DMS114 treated with DMSO at 0.1 percent for 48 hours (cell line): ENCODE measurements at regions not wholly inside any gene's neighbourhood (a gene's known extent, or its start where the extent isn't known, plus 50 kb on each side); places are given as distances from the start of the nearest gene placed in this dataset.

ENCODE experiments used
- DNase-seq: peaks from one replicate; lab custom pipeline; 2025; ENCODE audit not compliant: unreplicated experiment; lab: John Stamatoyannopoulos, UW

DNA sequence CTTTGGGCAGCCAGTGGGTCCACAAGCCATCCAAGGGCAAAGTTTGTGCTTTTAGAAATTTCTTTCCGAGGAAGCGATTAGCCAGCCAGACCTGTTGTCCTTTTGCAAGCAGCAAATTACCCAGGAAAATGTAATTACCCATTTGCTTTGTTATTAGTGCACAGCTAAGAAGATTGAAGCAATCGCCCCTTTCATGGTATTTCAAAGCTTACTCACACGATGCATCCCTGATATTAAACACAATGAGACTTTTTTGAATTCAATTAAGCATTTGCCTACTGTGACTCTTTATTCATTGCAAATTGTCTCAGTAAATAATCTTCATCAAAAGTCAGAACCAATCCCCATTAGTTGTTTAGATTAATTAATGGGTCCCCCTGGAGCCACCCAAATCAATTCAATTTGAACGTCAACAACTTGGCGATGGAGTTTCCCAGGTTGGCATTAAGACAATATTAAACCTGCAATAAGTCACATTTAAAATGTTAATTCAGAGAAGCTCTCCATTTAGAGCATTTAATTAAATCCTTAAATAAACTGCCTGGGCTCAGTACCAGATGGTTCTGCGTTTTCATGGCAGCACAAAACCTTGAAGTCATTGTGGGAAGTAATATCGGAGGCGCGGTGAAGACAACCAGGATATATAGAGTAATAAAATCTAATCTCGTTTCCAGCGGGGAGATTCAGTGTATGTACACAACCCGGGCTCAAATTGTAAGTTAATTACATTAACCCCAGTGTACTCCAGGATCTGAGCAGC, 366.2 kb upstream of the TNRC6C start:
- no peak for DNase-seq

DNA sequence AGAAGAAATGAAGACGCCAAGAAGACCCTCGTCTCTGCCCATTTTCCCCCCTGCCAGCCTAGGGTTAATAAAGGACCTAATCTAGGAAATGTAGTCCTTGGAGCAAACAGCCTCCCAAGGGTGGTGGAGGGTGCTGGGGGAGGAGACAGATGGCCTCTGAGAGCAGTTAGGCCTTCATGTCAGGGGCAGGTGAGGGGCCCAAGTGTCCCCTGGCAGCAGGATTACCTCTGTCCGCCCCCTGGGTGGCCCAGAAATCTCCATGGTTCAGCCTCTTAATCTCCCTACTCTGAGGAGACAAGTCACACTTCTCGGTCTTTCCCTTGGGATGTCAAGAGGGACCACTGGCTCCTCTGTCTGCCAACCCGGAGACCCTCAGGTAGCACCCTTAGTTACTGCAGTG, 365.4 kb upstream of the TNRC6C start:
- no peak for DNase-seq

- no peak for DNase-seq
Observed at GRCh38 chr17:77594416-77595209, 363.9 kb upstream of the TNRC6C start.

DNA sequence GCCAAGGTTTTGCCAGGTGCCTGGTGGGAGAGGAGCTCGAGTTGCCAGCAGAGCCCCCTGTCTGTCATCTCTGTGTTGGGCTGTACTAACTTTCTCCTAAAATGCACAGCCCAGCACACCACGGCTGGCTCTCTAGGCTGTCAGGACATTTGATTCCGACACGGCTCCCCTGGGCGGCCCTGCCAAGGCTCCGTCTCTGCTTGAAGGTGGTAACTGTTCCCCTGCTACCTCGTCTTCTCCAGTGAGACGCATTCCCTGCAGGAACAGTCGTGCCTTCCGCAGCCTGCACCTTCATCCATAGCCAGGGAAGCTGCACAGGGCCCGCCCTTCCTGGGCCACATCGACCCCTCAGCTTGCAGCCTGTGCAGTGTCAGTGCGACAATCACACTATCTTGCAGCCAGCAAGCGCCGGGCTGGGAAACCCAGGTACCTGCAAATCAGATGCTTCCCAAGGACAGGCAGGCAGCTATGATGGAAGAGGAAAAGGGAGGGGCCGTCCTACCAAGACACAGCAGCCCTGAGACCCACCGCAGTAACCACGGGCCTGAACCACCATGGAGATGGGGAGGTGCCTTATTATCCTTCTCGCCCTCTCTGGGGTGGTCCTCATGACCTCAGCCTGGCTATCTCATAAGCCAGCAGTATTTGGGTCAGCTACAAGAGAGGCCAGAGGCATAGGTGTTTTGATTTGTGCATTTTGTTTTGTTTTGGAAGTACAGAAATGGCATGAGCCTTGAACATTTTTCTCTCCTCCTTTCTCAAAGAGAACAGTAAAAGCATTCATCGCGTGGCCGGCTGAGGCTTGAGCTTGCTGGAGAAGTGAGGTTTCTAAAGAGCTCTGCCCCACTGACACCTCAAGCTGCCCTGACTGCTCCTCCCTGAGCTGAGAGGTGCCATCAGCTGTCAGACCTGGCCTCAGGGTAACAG, 361.7 kb upstream of the TNRC6C start:
- DNase-seq = no peak

GRCh38 chr17:77597418-77598240, 360.9 kb upstream of the TNRC6C start:
- no peak for DNase-seq

DNA sequence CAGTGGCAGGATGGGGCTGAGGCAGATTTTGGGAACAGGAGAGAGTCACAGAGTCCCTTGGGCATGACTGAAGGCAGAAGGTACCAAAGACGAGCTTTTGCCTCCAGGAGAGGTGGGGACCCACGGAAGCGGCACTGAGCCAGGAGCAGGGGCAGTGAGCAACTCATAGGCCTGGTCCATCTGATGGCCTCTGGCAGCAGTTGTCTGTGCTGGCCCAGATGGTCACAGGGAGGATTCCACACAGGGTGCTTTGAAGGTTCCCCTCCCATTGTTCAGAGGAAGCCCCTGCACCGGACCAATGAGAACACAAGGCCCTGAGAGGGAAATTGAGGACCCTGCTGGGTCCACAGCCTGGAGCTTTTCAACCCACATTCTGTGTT, 360.3 kb upstream of the TNRC6C start:
- no peak for DNase-seq

DNA sequence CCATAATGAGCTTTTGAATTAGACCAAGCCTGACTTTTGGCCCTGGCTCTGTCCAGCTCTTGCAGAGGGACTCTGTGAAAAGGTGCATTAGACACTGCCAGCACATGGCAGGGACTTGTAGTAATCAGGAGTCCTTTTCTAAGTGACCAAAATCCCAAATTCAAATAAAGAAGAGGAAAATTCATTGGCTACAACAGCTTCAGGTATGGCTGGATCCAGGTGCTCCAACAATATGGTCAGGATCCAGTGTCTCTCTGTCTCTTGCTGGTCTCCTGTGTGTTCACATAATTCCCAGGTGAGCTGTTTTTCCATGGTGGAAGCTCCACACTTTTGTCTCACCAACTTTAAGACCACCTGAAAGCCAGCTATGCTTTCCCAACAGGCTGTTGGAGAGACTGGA, 358.8 kb upstream of the TNRC6C start:
- no peak for DNase-seq

- DNase-seq = no peak
Observed at GRCh38 chr17:77600346-77600745, 358.2 kb upstream of the TNRC6C start.

DNA sequence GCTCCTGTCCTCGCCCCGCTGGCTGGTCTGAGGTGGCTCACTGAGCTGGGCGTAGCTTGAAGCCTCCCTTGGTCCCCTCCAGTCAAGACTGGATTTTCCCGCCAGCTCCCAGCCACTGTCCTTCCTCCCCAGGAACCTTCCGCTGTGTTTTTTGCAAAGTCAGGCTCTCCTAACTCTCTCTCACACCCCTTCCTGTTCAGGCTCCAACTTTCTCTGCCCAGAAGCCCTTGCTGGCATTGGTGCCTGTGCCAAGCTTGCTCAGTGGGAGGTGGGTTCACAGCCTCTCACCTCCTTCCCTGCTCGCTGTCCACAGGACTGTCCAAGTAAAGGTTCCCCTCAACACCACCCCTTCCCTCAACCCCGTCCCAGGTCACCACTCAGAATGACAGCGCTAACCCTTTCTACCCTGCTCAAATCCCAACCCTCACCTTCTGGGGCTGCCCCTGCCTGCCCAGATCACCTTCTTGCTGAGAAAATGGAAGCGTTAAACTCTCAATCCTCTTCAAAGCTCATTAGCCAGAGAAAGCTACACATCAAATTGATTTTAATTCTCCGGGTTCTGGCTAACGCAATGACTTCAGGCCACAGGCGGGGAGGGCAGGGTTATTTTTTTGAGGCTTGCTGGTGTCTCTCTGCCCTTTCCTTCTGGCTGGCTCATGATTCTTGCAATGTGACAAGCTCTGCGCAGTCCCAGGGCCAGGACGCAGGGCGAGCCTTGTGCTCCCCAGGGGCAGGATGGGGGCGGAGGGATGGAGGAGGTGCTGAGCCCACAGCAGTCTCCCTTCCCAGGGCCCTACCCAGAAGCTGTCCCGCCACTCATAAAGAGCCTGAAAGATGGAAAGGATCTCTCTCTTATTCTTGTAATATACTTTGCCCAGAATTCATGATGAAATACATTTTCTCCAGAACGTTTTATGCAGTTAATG, 357.2 kb upstream of the TNRC6C start:
- DNase-seq = no peak

DNA sequence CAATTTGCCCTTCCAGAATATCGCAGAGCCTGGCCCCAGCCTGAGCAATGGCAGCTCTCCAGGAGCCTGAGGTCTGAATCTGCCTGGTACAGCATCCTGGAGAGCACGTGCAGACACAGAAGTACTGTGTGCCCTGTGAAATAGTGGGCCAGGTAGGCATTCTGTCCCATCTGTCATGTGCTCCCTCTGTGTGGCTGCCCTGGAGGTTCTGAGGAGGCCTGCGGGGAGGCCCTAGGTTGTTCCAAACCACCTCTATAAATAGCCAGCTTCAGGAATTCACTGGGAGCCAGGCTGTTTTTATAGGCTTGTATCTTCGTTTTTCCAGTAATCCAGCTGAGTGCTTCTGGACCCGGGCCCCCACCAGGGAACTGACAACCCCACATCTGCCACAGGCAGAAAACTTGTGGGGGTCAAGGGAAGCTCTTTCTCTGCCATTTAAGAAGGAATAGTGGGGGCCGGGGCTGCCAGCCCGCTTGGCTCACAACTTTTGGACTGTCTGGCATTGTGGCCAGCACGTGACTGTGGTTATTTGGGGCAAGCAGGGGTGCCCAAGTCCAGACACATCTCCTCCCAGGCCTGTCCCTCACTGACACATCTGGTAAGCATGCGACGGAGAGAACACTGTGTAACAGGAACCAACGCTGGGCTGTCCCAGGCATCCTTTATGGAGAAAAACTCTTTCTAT, 356.3 kb upstream of the TNRC6C start:
- DNase-seq = no peak

DNA sequence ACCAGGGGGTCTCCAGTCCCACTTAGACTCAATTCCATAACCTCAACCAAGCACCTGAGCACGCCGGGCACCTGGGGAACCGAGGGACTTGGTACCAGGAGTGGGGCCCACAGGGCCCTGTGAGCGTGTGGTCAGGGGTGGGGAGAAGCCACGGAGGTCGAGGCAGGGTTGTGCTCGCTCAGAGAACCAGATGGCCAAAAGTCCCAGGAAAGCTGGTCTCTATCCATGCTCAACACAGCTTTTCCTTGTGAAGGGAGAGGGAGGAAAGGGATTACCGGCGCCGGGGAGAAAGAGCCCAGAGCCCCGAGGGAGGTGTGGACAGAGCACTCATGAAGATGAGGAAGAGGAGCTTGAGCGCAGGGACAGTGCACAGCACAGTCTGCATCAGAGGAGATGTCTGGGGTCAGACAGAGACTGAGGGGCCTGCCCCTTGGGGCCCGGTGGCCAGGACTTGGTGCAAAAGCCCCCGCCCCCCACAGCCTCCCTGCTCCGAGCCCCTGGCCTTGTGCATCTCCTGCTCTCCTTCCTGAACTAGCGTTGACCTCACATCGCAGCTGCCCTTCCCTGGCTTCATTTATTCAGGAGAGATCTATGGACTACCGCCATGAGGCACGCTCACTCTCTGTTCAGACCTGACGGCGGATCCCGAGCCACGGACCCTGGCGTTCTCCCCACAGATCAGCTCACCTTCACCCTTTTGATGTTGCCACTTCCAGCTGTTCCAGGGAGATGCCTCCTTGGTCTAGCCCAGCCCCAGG, 355.4 kb upstream of the TNRC6C start:
- DNase-seq = no peak

DNA sequence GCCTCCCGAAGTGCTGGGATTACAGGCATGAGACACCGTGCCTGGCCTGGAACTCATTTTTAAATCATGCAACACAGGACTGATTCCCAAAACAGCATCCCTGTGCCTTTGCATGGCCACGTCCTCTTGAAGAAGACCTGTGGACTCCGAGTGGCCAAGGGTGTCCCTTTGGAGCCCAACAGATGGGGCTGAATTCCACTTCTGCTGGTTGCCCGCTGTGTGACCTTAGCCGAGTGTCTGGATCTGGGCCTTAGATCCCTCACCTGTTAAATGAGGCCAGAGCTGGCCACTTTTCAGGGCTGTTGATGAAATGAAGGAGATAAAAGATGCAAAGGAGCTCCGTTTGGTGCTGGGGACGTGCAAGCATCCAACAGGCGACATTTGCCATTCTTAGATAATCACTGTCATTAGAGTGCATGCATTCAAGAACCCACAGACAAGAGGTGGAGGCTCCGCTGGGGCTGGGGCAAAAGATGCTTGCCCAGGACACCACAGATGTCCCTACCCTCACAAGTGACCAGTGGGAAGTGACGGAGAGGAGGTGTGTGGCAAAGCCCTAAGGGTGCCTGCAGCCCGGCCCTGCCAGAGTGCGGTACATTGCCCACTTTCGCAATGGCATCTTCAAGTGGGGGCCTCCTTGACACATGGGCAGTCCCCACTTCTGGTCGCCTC, 354.1 kb upstream of the TNRC6C start:
- no peak for DNase-seq

GRCh38 chr17:77604973-77605313, 353.6 kb upstream of the TNRC6C start:
- DNase-seq = no peak

DNA sequence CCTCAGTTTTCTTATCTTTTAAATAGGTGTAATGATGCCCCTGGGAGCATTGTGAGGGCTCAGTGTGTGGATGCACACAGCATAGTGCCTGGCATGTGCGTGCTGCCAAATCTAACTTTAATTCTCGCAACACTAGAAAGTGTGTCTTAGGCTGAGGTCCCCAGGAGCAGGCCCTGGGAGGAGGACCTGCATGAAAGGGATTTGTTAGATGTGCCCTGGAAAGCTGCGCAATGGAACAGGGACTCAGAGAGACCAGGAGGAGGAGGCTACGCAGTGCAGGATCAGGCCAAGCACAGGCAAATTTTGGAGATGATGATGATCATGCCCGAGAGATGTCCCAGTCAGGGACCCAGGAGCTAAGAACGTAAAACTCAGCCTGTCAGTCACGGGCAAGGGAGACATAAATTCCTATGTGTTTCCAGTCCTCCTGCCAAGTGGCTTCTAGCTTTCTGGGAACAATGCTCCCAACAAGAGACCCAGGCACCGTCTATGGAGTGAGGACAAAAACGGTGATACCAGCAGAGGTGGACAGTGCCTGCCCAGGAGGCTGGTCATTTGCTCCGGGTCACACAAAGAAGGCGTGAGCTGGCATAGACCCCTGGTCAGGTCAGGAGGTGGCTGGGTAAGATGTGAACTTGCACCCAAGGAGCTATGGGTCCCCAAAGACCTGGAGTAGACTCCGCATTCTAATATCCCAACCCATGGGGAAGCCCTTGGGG, 352.2 kb upstream of the TNRC6C start:
- no peak for DNase-seq

GRCh38 chr17:77606865-77607210, 351.7 kb upstream of the TNRC6C start:
- DNase-seq = no peak

- DNase-seq = no peak
Observed at GRCh38 chr17:77607606-77608005, 350.9 kb upstream of the TNRC6C start.

DNA sequence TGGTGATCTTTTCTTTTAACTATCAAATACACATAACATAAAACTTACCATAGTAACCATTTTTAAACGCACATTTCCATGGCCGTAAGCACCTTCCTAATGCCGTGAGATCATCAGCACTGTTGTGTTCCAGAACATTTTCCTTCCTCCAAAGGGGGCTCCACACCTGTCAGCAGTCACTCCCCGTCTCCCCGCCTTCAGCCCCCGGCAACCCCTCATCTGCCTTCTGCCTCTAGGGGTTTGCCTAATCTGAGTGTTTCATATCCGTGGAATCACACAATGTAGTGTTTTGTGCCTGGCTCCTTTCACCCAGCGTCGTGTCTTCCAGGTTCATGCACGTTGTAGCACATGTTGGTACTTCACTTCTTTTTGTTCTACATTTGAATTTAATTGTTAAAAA, 350.1 kb upstream of the TNRC6C start:
- DNase-seq = no peak
